ENCODE measurements at regions not wholly inside any gene's neighbourhood (a gene's known extent, or its start where the extent isn't known, plus 50 kb on each side); places are given as distances from the start of the nearest gene placed in this dataset.
A peak's percentile ranks its signal among the peaks of the same experiment; 100 is the strongest.

DNA sequence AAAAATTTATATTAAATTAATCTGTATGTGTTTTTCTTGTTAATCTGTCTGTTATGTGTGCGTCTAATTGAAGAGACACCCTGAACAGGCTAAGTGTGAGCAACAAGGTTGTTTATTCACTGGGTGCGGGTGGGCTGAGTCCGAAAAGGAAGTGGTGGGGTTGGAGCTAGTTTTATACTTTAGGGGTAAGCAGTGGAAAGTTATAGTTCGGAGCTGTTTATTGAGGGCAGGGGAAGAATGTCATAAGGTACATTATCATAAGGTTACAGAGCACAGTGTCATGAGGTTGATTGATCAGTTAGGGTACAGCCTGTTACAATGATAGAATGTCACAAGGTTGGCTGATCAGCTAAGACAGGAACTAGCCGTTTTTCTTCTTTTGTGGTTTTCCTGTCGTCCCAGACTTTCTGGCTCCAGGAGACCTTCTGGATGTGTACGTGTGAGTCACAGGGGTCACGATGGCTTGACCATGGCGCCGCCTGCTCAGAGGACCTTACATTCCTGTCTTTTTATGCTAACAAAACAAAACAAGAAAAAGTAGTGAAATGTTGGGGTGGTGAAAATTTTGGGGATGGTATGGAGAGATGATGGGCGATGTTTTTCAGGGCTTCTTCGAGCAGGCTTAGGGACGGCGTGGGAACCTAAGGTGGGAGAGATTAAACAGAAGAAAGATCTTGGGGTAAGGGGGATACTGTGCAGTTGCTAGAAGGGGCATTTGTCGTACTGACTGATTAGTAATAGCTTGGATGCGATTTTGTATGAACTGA lies 754.0 kb upstream of the ADGRB3 start (continued):
- TF ChIP-seq, protein P1, sequence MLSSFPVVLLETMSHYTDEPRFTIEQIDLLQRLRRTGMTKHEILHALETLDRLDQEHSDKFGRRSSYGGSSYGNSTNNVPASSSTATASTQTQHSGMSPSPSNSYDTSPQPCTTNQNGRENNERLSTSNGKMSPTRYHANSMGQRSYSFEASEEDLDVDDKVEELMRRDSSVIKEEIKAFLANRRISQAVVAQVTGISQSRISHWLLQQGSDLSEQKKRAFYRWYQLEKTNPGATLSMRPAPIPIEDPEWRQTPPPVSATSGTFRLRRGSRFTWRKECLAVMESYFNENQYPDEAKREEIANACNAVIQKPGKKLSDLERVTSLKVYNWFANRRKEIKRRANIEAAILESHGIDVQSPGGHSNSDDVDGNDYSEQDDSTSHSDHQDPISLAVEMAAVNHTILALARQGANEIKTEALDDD (IDR thresholded peaks at IDR 0.05), result no peak
- TF ChIP-seq, protein P2, sequence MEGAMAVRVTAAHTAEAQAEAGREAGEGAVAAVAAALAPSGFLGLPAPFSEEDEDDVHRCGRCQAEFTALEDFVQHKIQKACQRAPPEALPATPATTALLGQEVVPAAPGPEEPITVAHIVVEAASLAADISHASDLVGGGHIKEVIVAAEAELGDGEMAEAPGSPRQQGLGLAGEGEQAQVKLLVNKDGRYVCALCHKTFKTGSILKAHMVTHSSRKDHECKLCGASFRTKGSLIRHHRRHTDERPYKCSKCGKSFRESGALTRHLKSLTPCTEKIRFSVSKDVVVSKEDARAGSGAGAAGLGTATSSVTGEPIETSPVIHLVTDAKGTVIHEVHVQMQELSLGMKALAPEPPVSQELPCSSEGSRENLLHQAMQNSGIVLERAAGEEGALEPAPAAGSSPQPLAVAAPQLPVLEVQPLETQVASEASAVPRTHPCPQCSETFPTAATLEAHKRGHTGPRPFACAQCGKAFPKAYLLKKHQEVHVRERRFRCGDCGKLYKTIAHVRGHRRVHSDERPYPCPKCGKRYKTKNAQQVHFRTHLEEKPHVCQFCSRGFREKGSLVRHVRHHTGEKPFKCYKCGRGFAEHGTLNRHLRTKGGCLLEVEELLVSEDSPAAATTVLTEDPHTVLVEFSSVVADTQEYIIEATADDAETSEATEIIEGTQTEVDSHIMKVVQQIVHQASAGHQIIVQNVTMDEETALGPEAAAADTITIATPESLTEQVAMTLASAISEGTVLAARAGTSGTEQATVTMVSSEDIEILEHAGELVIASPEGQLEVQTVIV (CRISPR knock-in tag; IDR thresholded peaks at IDR 0.05; ENCODE audit: borderline replicate concordance), result no peak
- TF ChIP-seq, protein P3, sequence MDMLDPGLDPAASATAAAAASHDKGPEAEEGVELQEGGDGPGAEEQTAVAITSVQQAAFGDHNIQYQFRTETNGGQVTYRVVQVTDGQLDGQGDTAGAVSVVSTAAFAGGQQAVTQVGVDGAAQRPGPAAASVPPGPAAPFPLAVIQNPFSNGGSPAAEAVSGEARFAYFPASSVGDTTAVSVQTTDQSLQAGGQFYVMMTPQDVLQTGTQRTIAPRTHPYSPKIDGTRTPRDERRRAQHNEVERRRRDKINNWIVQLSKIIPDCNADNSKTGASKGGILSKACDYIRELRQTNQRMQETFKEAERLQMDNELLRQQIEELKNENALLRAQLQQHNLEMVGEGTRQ (CRISPR knock-in tag; IDR thresholded peaks at IDR 0.05), result no peak
- TF ChIP-seq, protein P4, sequence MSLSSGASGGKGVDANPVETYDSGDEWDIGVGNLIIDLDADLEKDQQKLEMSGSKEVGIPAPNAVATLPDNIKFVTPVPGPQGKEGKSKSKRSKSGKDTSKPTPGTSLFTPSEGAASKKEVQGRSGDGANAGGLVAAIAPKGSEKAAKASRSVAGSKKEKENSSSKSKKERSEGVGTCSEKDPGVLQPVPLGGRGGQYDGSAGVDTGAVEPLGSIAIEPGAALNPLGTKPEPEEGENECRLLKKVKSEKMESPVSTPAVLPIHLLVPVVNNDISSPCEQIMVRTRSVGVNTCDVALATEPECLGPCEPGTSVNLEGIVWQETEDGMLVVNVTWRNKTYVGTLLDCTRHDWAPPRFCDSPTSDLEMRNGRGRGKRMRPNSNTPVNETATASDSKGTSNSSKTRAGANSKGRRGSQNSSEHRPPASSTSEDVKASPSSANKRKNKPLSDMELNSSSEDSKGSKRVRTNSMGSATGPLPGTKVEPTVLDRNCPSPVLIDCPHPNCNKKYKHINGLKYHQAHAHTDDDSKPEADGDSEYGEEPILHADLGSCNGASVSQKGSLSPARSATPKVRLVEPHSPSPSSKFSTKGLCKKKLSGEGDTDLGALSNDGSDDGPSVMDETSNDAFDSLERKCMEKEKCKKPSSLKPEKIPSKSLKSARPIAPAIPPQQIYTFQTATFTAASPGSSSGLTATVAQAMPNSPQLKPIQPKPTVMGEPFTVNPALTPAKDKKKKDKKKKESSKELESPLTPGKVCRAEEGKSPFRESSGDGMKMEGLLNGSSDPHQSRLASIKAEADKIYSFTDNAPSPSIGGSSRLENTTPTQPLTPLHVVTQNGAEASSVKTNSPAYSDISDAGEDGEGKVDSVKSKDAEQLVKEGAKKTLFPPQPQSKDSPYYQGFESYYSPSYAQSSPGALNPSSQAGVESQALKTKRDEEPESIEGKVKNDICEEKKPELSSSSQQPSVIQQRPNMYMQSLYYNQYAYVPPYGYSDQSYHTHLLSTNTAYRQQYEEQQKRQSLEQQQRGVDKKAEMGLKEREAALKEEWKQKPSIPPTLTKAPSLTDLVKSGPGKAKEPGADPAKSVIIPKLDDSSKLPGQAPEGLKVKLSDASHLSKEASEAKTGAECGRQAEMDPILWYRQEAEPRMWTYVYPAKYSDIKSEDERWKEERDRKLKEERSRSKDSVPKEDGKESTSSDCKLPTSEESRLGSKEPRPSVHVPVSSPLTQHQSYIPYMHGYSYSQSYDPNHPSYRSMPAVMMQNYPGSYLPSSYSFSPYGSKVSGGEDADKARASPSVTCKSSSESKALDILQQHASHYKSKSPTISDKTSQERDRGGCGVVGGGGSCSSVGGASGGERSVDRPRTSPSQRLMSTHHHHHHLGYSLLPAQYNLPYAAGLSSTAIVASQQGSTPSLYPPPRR (CRISPR knock-in tag; IDR thresholded peaks at IDR 0.05; ENCODE audit: borderline replicate concordance), result no peak
- TF ChIP-seq, protein P5, sequence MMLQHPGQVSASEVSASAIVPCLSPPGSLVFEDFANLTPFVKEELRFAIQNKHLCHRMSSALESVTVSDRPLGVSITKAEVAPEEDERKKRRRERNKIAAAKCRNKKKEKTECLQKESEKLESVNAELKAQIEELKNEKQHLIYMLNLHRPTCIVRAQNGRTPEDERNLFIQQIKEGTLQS (IDR thresholded peaks at IDR 0.05), result peak; percentile 34; the same call in 1 of the 2 replicates
- TF ChIP-seq, protein P5 (CRISPR knock-in tag; conservative IDR thresholded peaks at IDR 0.05), result 0 out of 2 replicates have a peak, but pooled peaks have one; percentile 26

All from K562 (cell line).